ENCODE measurements at regions not wholly inside any gene's neighbourhood (a gene's known extent, or its start where the extent isn't known, plus 50 kb on each side); places are given as distances from the start of the nearest gene placed in this dataset.

- Histone ChIP-seq H3K4me2 (no peak overlapping the region), H3K27ac (ENCODE audit: low read depth in 2 of 2, low read length in 1 of 2) (no peak overlapping the region), H3K36me3 (replicated peaks in 1 of 2; ENCODE audit: control insufficient read depth in 1 of 2, insufficient read depth in 2 of 2, low read length in 1 of 2) (no peaks in the 10 kb centered on the region), H4K20me1 (ENCODE audit: insufficient read depth) (no peaks in the 10 kb centered on the region), H3F3A (replicated peaks; ENCODE audit: insufficient read depth) (no peaks in the 10 kb centered on the region), H3K9ac (no peak overlapping the region), H3K79me2 (ENCODE audit: insufficient read depth) (no peaks in the 10 kb centered on the region), H2AFZ (ENCODE audit: low read depth) (no peak overlapping the region), H3K4me1 (ENCODE audit: control insufficient read depth in 1 of 2, insufficient read depth in 2 of 2, low read depth in 1 of 2, low read length in 1 of 2) (peaks cover 0 to 15% of the 10 kb centered on the region in 2 experiments; a peak in 1 of 4 replicates), H3K9me3 (no peaks in the 10 kb centered on the region), H3K9me2 (no peaks in the 10 kb centered on the region), H3K4me3 (ENCODE audit: low read depth in 2 of 2, low read length in 1 of 2) (no peak overlapping the region), H3K27me3 (ENCODE audit: insufficient read depth) (no peaks in the 10 kb centered on the region)
- ChIA-PET POLR2A (no interaction called here), CTCF (interaction anchor here (0.8 to 1.9 kb wide), 7 partner anchors 11 to 1696 kb away, joined by 3 to 13 read pairs (median 4); no protein-coding TSS in a partner anchor)
- WGBS (ENCODE audit: low lambda C conversion rate), result 51% methylated on average over 10 of the region's 10 CpGs
- TF ChIP-seq MEF2A (IDR thresholded peaks at IDR 0.05; ENCODE audit: borderline replicate concordance, low read depth) (no peak), ELF1 (IDR thresholded peaks at IDR 0.05) (no peak), TEAD4 (IDR thresholded peaks at IDR 0.05; ENCODE audit: borderline replicate concordance, insufficient read depth) (no peak), RFX5 (IDR thresholded peaks at IDR 0.05; ENCODE audit: low read length) (no peak), EP300 (IDR thresholded peaks at IDR 0.05; ENCODE audit: borderline replicate concordance in 1 of 2, low read depth in 1 of 2, low read length in 1 of 2) (no peak), JUND (IDR thresholded peaks at IDR 0.05) (no peak), GABPA (IDR thresholded peaks at IDR 0.05; ENCODE audit: low read depth) (no peak), FOXM1 (IDR thresholded peaks at IDR 0.05; ENCODE audit: low read depth) (no peak), TCF12 (IDR thresholded peaks at IDR 0.05) (no peak), CHD2 (IDR thresholded peaks at IDR 0.05; ENCODE audit: low read length, partially characterized antibody) (no peak), TAF1 (IDR thresholded peaks at IDR 0.05; ENCODE audit: borderline replicate concordance, low read depth, low read length) (no peak), EZH2phosphoT487 (IDR thresholded peaks at IDR 0.05; ENCODE audit: borderline replicate concordance, low read depth) (no peak)
- TF ChIP-seq, protein P1, sequence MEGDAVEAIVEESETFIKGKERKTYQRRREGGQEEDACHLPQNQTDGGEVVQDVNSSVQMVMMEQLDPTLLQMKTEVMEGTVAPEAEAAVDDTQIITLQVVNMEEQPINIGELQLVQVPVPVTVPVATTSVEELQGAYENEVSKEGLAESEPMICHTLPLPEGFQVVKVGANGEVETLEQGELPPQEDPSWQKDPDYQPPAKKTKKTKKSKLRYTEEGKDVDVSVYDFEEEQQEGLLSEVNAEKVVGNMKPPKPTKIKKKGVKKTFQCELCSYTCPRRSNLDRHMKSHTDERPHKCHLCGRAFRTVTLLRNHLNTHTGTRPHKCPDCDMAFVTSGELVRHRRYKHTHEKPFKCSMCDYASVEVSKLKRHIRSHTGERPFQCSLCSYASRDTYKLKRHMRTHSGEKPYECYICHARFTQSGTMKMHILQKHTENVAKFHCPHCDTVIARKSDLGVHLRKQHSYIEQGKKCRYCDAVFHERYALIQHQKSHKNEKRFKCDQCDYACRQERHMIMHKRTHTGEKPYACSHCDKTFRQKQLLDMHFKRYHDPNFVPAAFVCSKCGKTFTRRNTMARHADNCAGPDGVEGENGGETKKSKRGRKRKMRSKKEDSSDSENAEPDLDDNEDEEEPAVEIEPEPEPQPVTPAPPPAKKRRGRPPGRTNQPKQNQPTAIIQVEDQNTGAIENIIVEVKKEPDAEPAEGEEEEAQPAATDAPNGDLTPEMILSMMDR (IDR thresholded peaks at IDR 0.05), result no peak
- TF ChIP-seq, protein P2, sequence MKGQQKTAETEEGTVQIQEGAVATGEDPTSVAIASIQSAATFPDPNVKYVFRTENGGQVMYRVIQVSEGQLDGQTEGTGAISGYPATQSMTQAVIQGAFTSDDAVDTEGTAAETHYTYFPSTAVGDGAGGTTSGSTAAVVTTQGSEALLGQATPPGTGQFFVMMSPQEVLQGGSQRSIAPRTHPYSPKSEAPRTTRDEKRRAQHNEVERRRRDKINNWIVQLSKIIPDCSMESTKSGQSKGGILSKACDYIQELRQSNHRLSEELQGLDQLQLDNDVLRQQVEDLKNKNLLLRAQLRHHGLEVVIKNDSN (IDR thresholded peaks at IDR 0.05; ENCODE audit: borderline replicate concordance, low read depth), result no peak
- TF ChIP-seq, protein P3, sequence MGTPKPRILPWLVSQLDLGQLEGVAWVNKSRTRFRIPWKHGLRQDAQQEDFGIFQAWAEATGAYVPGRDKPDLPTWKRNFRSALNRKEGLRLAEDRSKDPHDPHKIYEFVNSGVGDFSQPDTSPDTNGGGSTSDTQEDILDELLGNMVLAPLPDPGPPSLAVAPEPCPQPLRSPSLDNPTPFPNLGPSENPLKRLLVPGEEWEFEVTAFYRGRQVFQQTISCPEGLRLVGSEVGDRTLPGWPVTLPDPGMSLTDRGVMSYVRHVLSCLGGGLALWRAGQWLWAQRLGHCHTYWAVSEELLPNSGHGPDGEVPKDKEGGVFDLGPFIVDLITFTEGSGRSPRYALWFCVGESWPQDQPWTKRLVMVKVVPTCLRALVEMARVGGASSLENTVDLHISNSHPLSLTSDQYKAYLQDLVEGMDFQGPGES (IDR thresholded peaks at IDR 0.05; ENCODE audit: low read depth, low read length), result no peak
- no peak for DNase-seq
Measured at GRCh38 chr10:128274938-128275337, 148.7 kb upstream of the MKI67 start.
